SK-N-SH treated with all-trans-retinoic acid at 6 μM for 48 hours (cell line): ENCODE measurements at regions not wholly inside any gene's neighbourhood (a gene's known extent, or its start where the extent isn't known, plus 50 kb on each side); places are given as distances from the start of the nearest gene placed in this dataset.

ENCODE experiments used
- ATAC-seq: fragments of 200-7000 bp; cut with Tn5 transposase; 3 replicates; pipeline ENCODE4 v1.9.1; 2020; ENCODE audit warnings: mild to moderate bottlenecking, moderate library complexity
- ARNTL ChIP-seq: fragments of 450-650 bp; formaldehyde crosslinking; IDR thresholded peaks from 2 replicates; pipeline ENCODE4 v1.5.0; 2020; ENCODE audit warnings: low read depth, mild to moderate bottlenecking, moderate library complexity, borderline replicate concordance
- BACH2 ChIP-seq: fragments of 250-450 bp; sonication (Bioruptor Pico); IDR thresholded peaks from 2 replicates; pipeline ENCODE4 v1.9.0; 2021; ENCODE audit warnings: mild to moderate bottlenecking, borderline replicate concordance
- CREB5 ChIP-seq: fragments of 250-450 bp; sonication (Bioruptor Pico); IDR thresholded peaks from 2 replicates; pipeline ENCODE4 v1.5.1; 2020; ENCODE audit warnings: low read depth, mild to moderate bottlenecking, moderate library complexity
- CSDC2 ChIP-seq: fragments of 250-450 bp; sonication (Bioruptor Pico); IDR thresholded peaks from 2 replicates; pipeline ENCODE4 v1.5.0; 2020; ENCODE audit warnings: mild to moderate bottlenecking, moderate library complexity
- ESRRG ChIP-seq: fragments of 250-450 bp; sonication (Bioruptor Pico); IDR thresholded peaks from 2 replicates; pipeline ENCODE4 v1.6.1; 2021; ENCODE audit warnings: mild to moderate bottlenecking
- GLIS3 ChIP-seq: fragments of 250-450 bp; sonication (Bioruptor Pico); IDR thresholded peaks from 2 replicates; pipeline ENCODE4 v1.5.0; 2020; ENCODE audit warnings: mild to moderate bottlenecking, moderate library complexity
- ISL1 ChIP-seq: fragments of 250-450 bp; sonication (Bioruptor Pico); IDR thresholded peaks from 2 replicates; pipeline ENCODE4 v2.1.2; 2022; ENCODE audit warnings: mild to moderate bottlenecking, moderate library complexity
- OSR1 ChIP-seq: fragments of 250-450 bp; sonication (Bioruptor Pico); IDR thresholded peaks from 2 replicates; pipeline ENCODE4 v1.8.0; 2022; ENCODE audit warnings: moderate library complexity, mild to moderate bottlenecking, inconsistent platforms
- POU6F1 ChIP-seq: fragments of 250-450 bp; sonication (Bioruptor Pico); IDR thresholded peaks from 2 replicates; pipeline ENCODE4 v1.8.0; 2021; ENCODE audit warnings: low read depth, mild to moderate bottlenecking, moderate library complexity, borderline replicate concordance
- PPARA ChIP-seq: fragments of 250-450 bp; sonication (Bioruptor Pico); IDR thresholded peaks from 2 replicates; pipeline ENCODE4 v1.5.0; 2020; ENCODE audit warnings: mild to moderate bottlenecking, borderline replicate concordance
- SNAI2 ChIP-seq: fragments of 250-450 bp; sonication (Bioruptor Pico); IDR thresholded peaks from 2 replicates; pipeline ENCODE4 v1.5.0; 2020; ENCODE audit warnings: mild to moderate bottlenecking, moderate library complexity
- TCF4 ChIP-seq: fragments of 250-450 bp; sonication (Bioruptor Pico); IDR thresholded peaks from 2 replicates; pipeline ENCODE4 v1.8.0; 2021; ENCODE audit warnings: mild to moderate bottlenecking, moderate library complexity, borderline replicate concordance
- TOX ChIP-seq: fragments of 250-450 bp; sonication (Bioruptor Pico); IDR thresholded peaks from 2 replicates; pipeline ENCODE4 v1.8.0; 2021; ENCODE audit warnings: mild to moderate bottlenecking, moderate library complexity, borderline replicate concordance
- ZC3H10 ChIP-seq: fragments of 250-450 bp; sonication (Bioruptor Pico); IDR thresholded peaks from 2 replicates; pipeline ENCODE4 v1.5.1; 2021; ENCODE audit warnings: mild to moderate bottlenecking, moderate library complexity
- ZFP3 ChIP-seq: fragments of 250-450 bp; sonication (Bioruptor Pico); IDR thresholded peaks from 2 replicates; pipeline ENCODE4 v1.5.0; 2020; ENCODE audit warnings: mild to moderate bottlenecking, moderate library complexity
- ZFP30 ChIP-seq: fragments of 450-650 bp; formaldehyde crosslinking; IDR thresholded peaks from 2 replicates; pipeline ENCODE4 v1.5.0; 2022; ENCODE audit warnings: mild to moderate bottlenecking, moderate library complexity
- ZNF565 ChIP-seq: fragments of 450-650 bp; formaldehyde crosslinking; conservative IDR thresholded peaks from 2 replicates; pipeline ENCODE4 v1.5.0; 2020; ENCODE audit warnings: low read depth, mild to moderate bottlenecking, moderate library complexity
- ZNF70 ChIP-seq: fragments of 450-650 bp; formaldehyde crosslinking; IDR thresholded peaks from 2 replicates; pipeline ENCODE4 v1.5.0; 2020; ENCODE audit warnings: mild to moderate bottlenecking, moderate library complexity
- ZNF8 ChIP-seq: fragments of 450-650 bp; formaldehyde crosslinking; IDR thresholded peaks from 2 replicates; pipeline ENCODE4 v1.5.0; 2020; ENCODE audit warnings: mild to moderate bottlenecking, moderate library complexity

GRCh38 chr11:15859411-15859810, 496.9 kb downstream of the SOX6 start:
- TF ChIP-seq ISL1 (CRISPR knock-in tag) (no peak), TOX (CRISPR knock-in tag) (no peak), CREB5 (CRISPR knock-in tag) (no peak)
- TF ChIP-seq, all 23 proteins: peak for 0
- ATAC-seq, result no peak

GRCh38 chr11:15861256-15861655, 495.1 kb downstream of the SOX6 start:
- TF ChIP-seq ISL1 (CRISPR knock-in tag), result no peak
- TF ChIP-seq ZC3H10, result no peak
- no peak for TF ChIP-seq CSDC2 (CRISPR knock-in tag)
- TF ChIP-seq OSR1, result no peak
- no peak for TF ChIP-seq ZFP3 (CRISPR knock-in tag)
- no peak for TF ChIP-seq BACH2 (CRISPR knock-in tag)
- TF ChIP-seq TOX (CRISPR knock-in tag), result no peak
- no peak for TF ChIP-seq SNAI2 (CRISPR knock-in tag)
- TF ChIP-seq ARNTL (CRISPR knock-in tag), result no peak
- TF ChIP-seq TCF4 (CRISPR knock-in tag), result no peak
- TF ChIP-seq ZNF8 (CRISPR knock-in tag), result no peak
- TF ChIP-seq PPARA, result no peak
- TF ChIP-seq CREB5 (CRISPR knock-in tag), result no peak
- TF ChIP-seq ZFP30 (CRISPR knock-in tag), result no peak
- ATAC-seq, result no peak

GRCh38 chr11:15863411-15863810, 492.9 kb downstream of the SOX6 start:
- TF ChIP-seq CSDC2 (CRISPR knock-in tag) (no peak), CREB5 (CRISPR knock-in tag) (no peak), ISL1 (CRISPR knock-in tag) (0 out of 2 replicates have a peak, but pooled peaks have one; percentile 21), SNAI2 (CRISPR knock-in tag) (no peak), ZNF70 (CRISPR knock-in tag) (peak; percentile 78), ESRRG (CRISPR knock-in tag) (no peak)
- TF ChIP-seq, all 23 proteins: peak for 2
- ATAC-seq, result no peak

GRCh38 chr11:15864026-15864805, 492.1 kb downstream of the SOX6 start:
- ATAC-seq, result no peak
- TF ChIP-seq CREB5 (CRISPR knock-in tag) (no peak), ESRRG (CRISPR knock-in tag) (no peak), ZNF8 (CRISPR knock-in tag) (no peak), CSDC2 (CRISPR knock-in tag) (no peak), GLIS3 (CRISPR knock-in tag) (no peak), BACH2 (CRISPR knock-in tag) (no peak), ZC3H10 (no peak), ZNF565 (CRISPR knock-in tag) (no peak), POU6F1 (CRISPR knock-in tag) (no peak), SNAI2 (CRISPR knock-in tag) (no peak), PPARA (no peak), TOX (CRISPR knock-in tag) (no peak), TCF4 (CRISPR knock-in tag) (no peak), ZFP3 (CRISPR knock-in tag) (no peak), ZFP30 (CRISPR knock-in tag) (no peak), ISL1 (CRISPR knock-in tag) (no peak)
